HUES6 (cell line): ENCODE measurements at regions not wholly inside any gene's neighbourhood (a gene's known extent, or its start where the extent isn't known, plus 50 kb on each side); places are given as distances from the start of the nearest gene placed in this dataset.

Source experiments
- H3K27ac ChIP-seq: 2 replicates; pipeline ENCODE4 v1.7.0; 2013; ENCODE audit warnings: low read depth, mild to moderate bottlenecking, low read length, inconsistent platforms
- H3K27me3 ChIP-seq: 2 replicates; pipeline ENCODE4 v1.6.1; 2013; ENCODE audit warnings: low read length; ENCODE audit not compliant: control insufficient read depth, insufficient read depth
- H3K36me3 ChIP-seq: 2 replicates; pipeline ENCODE4 v1.6.1; 2013; ENCODE audit warnings: low read length; ENCODE audit not compliant: control insufficient read depth, insufficient read depth
- H3K4me1 ChIP-seq: 2 replicates; pipeline ENCODE4 v1.6.1; 2013; ENCODE audit warnings: low read length; ENCODE audit not compliant: control insufficient read depth, insufficient read depth
- H3K4me3 ChIP-seq: 2 replicates; pipeline ENCODE4 v1.5.1; 2013; ENCODE audit warnings: low read depth, low read length
- H3K9ac ChIP-seq: one replicate; pipeline ENCODE4 v1.6.1; 2013; ENCODE audit warnings: mild to moderate bottlenecking, low read length
- H3K9me3 ChIP-seq: 2 replicates; pipeline ENCODE4 v1.6.1; 2013; ENCODE audit warnings: low read depth, low read length; ENCODE audit not compliant: control insufficient read depth, insufficient read depth

DNA sequence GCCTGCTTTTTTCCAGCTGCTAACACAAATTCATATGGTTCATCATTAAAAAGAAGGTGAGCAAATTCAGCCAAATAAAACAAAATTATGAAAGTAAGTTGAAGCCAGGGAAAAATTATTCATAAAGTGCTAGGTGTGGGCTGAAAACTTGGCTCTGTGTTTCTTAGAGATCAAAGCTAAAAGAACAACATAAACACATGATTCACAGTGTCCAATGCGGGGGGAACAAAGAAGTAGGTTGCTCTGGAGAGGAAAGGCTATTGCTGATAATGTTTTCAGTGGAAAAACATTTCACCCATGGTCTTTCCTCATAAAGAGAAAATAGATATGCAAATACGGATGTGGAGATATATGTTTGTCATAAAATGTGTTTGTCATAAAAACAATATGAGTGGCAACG, 1691.5 kb upstream of the SLC10A2 start:
- H3K36me3 ChIP-seq = no peaks in the 10 kb centered on the region
- no peaks in the 10 kb centered on the region for H3K4me1 ChIP-seq
- no peak overlapping the region for H3K4me3 ChIP-seq
- H3K27ac ChIP-seq = no peak overlapping the region
- H3K9ac ChIP-seq = no peak overlapping the region
- no peaks in the 10 kb centered on the region for H3K9me3 ChIP-seq
- H3K27me3 ChIP-seq = no peaks in the 10 kb centered on the region

DNA sequence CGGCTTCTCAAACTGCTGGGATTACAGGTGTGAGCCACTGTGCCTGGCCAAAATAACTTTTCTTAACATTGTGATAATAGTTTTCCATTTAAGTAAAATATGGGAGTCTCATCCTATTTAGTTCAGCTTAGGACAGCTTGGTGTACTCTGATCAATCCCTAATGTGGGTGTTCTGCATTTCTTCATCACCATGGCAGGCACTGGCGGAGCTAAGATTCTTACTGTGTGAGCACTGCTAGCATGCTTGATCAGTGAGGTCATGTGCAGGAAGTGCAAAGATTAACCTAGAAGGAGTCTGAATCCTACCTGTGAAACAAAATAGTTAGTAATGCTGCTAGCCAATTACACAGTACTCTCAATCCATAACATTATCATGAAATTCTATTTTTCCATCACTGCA, 1684.2 kb upstream of the SLC10A2 start:
- Histone ChIP-seq H3K9ac (no peak overlapping the region), H3K27ac (no peak overlapping the region), H3K4me3 (no peak overlapping the region), H3K27me3 (no peaks in the 10 kb centered on the region), H3K4me1 (no peaks in the 10 kb centered on the region), H3K9me3 (no peaks in the 10 kb centered on the region), H3K36me3 (no peaks in the 10 kb centered on the region)

DNA sequence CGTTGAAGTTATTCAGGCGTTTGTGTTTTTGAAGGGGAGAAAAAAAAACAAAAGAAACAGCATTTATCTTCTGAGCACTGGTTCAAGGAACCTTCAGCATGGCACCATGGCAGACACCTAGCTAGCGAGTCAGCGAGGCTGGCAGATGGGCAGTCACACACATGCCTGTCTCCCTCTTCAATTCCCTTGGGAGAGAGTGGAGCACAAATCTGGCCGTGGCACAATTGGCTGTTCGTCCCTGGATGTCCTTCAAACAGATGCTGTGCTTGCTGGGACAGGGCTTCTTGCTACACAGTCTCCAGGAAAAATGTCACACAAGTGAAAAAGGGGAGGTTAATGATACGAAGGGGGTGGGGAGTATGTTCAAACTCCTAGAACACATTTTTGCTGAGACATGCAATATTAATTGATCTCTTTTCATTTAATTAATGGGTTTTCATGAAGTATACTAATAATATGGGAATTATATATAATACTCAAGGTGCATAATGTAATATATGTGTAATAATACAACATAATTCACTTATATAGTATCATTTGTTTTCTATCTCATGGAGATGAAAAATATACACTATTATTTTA, 1674.5 kb upstream of the SLC10A2 start:
- no peaks in the 10 kb centered on the region for H3K36me3 ChIP-seq
- no peaks in the 10 kb centered on the region for H3K9me3 ChIP-seq
- H3K4me1 ChIP-seq = no peaks in the 10 kb centered on the region
- no peaks in the 10 kb centered on the region for H3K27me3 ChIP-seq
- H3K9ac ChIP-seq = no peak overlapping the region
- no peak overlapping the region for H3K4me3 ChIP-seq
- no peak overlapping the region for H3K27ac ChIP-seq

DNA sequence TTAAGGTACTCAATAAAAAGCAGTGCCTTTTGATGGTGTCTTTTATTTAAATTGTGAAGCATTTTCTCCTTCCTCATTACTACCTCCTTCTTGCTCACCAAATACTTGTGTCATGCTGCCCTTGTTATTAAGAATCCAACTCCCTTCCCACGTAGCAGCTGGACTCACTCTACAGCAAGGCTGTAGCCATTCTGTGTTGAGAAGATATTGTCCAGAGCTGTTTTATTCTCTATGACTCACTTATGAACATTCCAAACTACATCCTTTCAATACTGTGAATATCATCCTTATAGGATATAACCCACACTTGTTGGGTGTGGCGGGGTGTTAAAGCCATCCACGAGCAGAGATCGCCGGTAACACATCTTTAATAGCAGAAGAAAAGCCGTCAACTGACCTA, 1671.5 kb upstream of the SLC10A2 start:
- Histone ChIP-seq H3K4me3 (no peak overlapping the region), H3K9me3 (no peaks in the 10 kb centered on the region), H3K4me1 (no peaks in the 10 kb centered on the region), H3K27ac (no peak overlapping the region), H3K27me3 (no peaks in the 10 kb centered on the region), H3K36me3 (no peaks in the 10 kb centered on the region), H3K9ac (no peak overlapping the region)

DNA sequence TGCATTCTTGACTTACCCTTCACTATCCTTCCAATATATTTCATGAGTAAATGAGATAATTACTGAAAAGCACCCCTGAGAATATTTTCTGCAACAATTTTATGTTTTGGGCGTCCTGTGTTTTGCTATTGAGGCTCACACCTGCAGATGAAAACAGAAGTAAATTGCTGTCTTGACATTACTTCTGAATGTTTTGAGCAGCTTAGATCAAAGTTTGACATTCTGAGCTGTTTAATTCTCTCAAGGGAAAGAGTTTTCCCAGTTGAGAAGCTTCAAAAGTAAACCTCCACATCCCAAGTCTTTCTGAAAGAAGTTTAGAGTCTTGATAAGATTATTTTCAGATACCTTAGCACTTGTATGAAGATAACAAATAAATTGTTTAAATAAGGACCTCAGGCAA, 1667.2 kb upstream of the SLC10A2 start:
- H3K9me3 ChIP-seq = no peaks in the 10 kb centered on the region
- H3K27me3 ChIP-seq = no peaks in the 10 kb centered on the region
- H3K9ac ChIP-seq = no peak overlapping the region
- H3K27ac ChIP-seq = no peak overlapping the region
- H3K4me1 ChIP-seq = no peaks in the 10 kb centered on the region
- H3K4me3 ChIP-seq = no peak overlapping the region
- H3K36me3 ChIP-seq = no peaks in the 10 kb centered on the region

DNA sequence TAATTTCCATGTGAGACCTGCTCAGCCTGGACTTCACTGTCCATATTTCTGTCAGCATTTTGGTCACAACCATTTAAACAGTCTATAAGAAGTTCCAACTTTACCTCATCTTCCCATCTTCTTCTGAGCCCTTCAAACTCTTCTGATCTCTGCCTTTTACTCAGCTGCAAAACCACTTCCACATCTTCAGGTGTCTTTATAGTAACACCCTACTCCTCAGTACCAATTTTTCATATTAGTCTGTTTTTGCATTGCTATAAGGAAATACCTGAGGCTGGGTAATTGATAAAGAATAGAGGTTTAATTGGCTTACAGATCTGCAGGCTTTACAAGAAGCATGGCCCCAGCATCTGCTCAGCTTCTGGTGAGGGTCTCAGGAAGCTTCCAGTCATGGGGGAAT, 1648.9 kb upstream of the SLC10A2 start:
- H3K36me3 ChIP-seq = no peaks in the 10 kb centered on the region
- no peak overlapping the region for H3K4me3 ChIP-seq
- no peak overlapping the region for H3K9ac ChIP-seq
- no peaks in the 10 kb centered on the region for H3K4me1 ChIP-seq
- no peaks in the 10 kb centered on the region for H3K27me3 ChIP-seq
- peaks cover 3% of the 10 kb centered on the region for H3K9me3 ChIP-seq
- no peak overlapping the region for H3K27ac ChIP-seq

DNA sequence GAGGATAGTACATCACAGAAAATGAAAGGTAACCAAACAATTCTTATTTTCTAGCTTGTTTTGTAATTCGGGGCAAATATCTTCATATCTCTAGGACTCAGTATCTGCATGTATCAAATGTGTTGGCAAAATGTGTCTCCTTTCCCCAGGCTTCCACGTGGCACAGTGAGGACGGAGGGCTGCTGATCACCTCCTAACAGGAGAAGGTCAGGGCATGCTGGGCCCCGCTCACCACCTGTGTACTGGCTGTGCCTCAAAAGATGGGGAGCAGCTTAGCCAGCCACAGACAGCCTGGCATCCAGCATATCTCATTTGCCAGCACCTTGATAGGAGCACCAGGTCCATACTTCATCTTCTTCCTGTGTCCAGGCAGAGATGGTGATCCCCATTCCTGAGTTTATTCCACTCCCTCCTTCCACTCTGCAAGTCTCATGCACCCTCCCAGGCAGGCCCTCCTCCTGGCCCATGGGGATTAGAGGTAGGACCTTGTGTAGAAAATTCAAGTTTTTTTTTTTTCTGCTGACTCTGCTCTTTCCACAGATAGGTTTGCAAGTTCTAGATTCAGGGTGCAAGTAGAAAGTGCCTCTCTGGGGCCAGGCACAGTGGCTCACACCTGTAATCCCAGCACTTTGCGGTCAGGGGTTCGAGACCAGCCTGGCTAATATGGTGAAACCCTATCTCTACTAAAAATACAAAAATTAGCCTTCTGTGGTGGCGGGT, 1639.0 kb upstream of the SLC10A2 start:
- Histone ChIP-seq H3K4me3 (no peak overlapping the region), H3K27ac (no peak overlapping the region), H3K36me3 (no peaks in the 10 kb centered on the region), H3K27me3 (no peaks in the 10 kb centered on the region), H3K4me1 (no peaks in the 10 kb centered on the region), H3K9me3 (no peaks in the 10 kb centered on the region), H3K9ac (no peak overlapping the region)

DNA sequence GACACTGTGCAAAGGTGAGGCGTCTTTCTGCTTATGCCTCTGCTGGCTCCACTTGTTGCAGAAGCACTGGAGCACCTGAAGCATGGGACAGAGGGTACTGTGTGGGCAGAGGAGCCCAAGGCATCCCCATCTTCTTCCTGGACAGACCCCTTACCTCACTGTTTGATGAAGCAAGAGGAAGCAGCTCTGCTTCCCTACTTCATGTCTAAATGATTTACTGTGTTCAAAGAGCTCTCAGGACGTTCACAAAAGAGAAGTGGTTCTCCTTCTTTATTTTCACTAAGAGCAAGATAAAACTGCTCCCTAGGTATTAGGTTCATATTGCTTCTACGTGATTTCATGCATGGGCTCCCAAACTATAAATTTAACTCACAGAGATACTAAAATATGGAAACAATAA, 1635.4 kb upstream of the SLC10A2 start:
- H3K27ac ChIP-seq = no peak overlapping the region
- no peaks in the 10 kb centered on the region for H3K27me3 ChIP-seq
- H3K9me3 ChIP-seq = no peaks in the 10 kb centered on the region
- no peaks in the 10 kb centered on the region for H3K36me3 ChIP-seq
- H3K9ac ChIP-seq = no peak overlapping the region
- H3K4me1 ChIP-seq = no peaks in the 10 kb centered on the region
- no peak overlapping the region for H3K4me3 ChIP-seq

DNA sequence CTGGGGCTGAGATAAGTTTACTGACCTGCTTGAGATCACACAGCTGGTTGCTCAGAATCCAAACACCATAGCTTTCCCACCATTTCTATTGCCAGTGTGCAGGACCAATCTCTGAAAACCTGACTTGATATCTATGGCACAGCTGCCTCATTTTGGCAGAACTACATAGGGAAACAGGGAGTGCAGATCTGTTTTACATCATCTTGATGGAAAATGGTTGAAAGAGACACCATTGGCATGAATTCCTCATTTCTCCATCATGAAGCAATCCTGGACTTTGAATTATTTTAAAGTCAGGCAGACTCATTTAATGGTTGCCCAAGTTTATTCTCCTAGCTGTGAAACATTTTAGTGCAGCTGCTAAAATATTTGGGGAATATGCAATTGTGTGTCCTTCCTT, 1628.2 kb upstream of the SLC10A2 start:
- Histone ChIP-seq H3K4me3 (no peak overlapping the region), H3K4me1 (no peaks in the 10 kb centered on the region), H3K36me3 (no peaks in the 10 kb centered on the region), H3K9ac (no peak overlapping the region), H3K9me3 (no peaks in the 10 kb centered on the region), H3K27me3 (no peaks in the 10 kb centered on the region), H3K27ac (no peak overlapping the region)

DNA sequence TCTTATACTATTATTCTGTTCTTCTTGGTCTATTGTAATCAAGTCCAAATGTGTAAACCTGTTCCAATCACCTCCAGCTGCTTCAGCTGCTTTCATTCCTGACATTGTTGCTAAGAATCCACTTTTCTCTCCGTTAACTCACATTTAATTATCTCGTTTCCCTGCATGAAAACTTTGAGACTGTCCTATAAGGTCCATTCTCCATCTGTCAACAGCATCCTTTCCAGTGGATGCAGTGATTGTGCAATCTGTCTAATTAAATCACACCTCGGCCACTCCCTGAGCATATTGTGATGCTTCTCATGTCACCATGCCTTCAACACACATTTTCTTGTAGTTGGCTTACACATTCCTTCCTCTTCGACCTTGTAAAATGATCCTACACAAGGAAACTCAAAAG, 1626.9 kb upstream of the SLC10A2 start:
- Histone ChIP-seq H3K27me3 (no peaks in the 10 kb centered on the region), H3K4me3 (no peak overlapping the region), H3K9me3 (no peaks in the 10 kb centered on the region), H3K36me3 (no peaks in the 10 kb centered on the region), H3K27ac (no peak overlapping the region), H3K4me1 (no peaks in the 10 kb centered on the region), H3K9ac (no peak overlapping the region)

DNA sequence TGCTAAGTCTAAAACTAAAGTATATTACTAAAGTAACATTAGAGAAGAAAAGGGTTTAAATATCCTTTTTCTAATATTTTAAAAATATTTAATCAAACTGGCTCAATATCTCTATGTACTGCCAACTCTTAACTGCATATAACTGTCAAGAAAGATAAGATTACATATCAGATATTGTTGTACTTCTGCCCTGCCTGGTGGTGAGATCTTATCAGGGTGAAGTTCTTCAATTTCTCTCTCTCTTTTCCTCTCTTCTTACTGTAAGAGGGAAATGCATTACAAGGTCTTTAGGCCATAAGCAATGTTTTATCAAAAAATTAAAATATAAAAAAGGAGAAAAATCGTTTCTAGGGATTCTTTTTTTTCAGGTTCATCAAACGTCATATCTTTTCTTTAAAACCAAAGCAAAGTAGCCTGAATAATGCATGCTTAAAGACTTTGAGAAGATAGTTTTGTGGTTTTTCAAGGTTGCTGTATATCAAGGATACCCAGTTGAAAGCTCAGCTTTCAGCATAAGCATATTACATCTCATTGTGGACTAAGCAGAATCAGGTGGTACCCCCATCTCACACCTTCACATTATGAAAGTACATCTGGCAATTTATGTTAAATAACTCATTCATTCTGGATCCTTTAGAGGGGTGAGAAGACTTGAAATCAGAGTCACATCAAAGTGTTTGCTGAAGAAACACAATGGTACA, 1625.7 kb upstream of the SLC10A2 start:
- Histone ChIP-seq H3K4me3 (no peak overlapping the region), H3K36me3 (no peaks in the 10 kb centered on the region), H3K27me3 (no peaks in the 10 kb centered on the region), H3K4me1 (no peaks in the 10 kb centered on the region), H3K9me3 (no peaks in the 10 kb centered on the region), H3K27ac (no peak overlapping the region), H3K9ac (no peak overlapping the region)
